ENCODE measurements at regions not wholly inside any gene's neighbourhood (a gene's known extent, or its start where the extent isn't known, plus 50 kb on each side); places are given as distances from the start of the nearest gene placed in this dataset.
"Not testable (repeated sequence)": the region's sequence is repeated elsewhere in the genome, so short reads cannot be mapped to it uniquely, and the experiment has no call there.

- peak; percentile 19 for TF ChIP-seq CTCF (IDR thresholded peaks at IDR 0.05; ENCODE audit: low read depth, low read length, missing control alignments)
- no peaks in the 10 kb centered on the region for H3K36me3 ChIP-seq (replicated peaks)
- H3K4me3 ChIP-seq (ENCODE audit: low read depth, low read length), result no peak overlapping the region
- in situ Hi-C loops (cut with HindIII; ENCODE audit: low pct_ligation_motif_present, low sequenced_read_pairs), result no loop called here
- DNase-seq, result no peak
- no peaks in the 10 kb centered on the region for H3K27me3 ChIP-seq (replicated peaks)
- no peak overlapping the region for H3K27ac ChIP-seq
These were observed 348.0 kb upstream of the CDH18 start for GRCh38 chr5:20335978-20336377.

- Histone ChIP-seq H3K27ac (no peak overlapping the region), H3K27me3 (replicated peaks) (no peaks in the 10 kb centered on the region), H3K36me3 (replicated peaks) (no peaks in the 10 kb centered on the region), H3K4me3 (ENCODE audit: low read depth, low read length) (no peak overlapping the region)
- no peak for DNase-seq
- in situ Hi-C loops (cut with HindIII; ENCODE audit: low pct_ligation_motif_present, low sequenced_read_pairs), result no loop called here
- TF ChIP-seq CTCF (IDR thresholded peaks at IDR 0.05; ENCODE audit: low read depth, low read length, missing control alignments), result no peak
These were observed 343.8 kb upstream of the CDH18 start for GRCh38 chr5:20331826-20332225.

GRCh38 chr5:20323323-20323722, 335.3 kb upstream of the CDH18 start:
- H3K27ac ChIP-seq, result no peak overlapping the region
- no peak for TF ChIP-seq CTCF (IDR thresholded peaks at IDR 0.05; ENCODE audit: low read depth, low read length, missing control alignments)
- no peaks in the 10 kb centered on the region for H3K36me3 ChIP-seq (replicated peaks)
- no peak overlapping the region for H3K4me3 ChIP-seq (ENCODE audit: low read depth, low read length)
- in situ Hi-C loops (cut with HindIII; ENCODE audit: low pct_ligation_motif_present, low sequenced_read_pairs), result no loop called here
- no peaks in the 10 kb centered on the region for H3K27me3 ChIP-seq (replicated peaks)
- no peak for DNase-seq

- Histone ChIP-seq H3K36me3 (replicated peaks) (no peaks in the 10 kb centered on the region), H3K27ac (no peak overlapping the region), H3K27me3 (replicated peaks) (no peaks in the 10 kb centered on the region), H3K4me3 (ENCODE audit: low read depth, low read length) (no peak overlapping the region)
- no peak for TF ChIP-seq CTCF (IDR thresholded peaks at IDR 0.05; ENCODE audit: low read depth, low read length, missing control alignments)
- in situ Hi-C loops (cut with HindIII; ENCODE audit: low pct_ligation_motif_present, low sequenced_read_pairs), result no loop called here
- no peak for DNase-seq
These were observed 319.4 kb upstream of the CDH18 start for GRCh38 chr5:20307391-20307790.

- Histone ChIP-seq H3K27me3 (replicated peaks) (no peaks in the 10 kb centered on the region), H3K4me3 (ENCODE audit: low read depth, low read length) (no peak overlapping the region), H3K27ac (no peak overlapping the region), H3K36me3 (replicated peaks) (no peaks in the 10 kb centered on the region)
- no peak for TF ChIP-seq CTCF (IDR thresholded peaks at IDR 0.05; ENCODE audit: low read depth, low read length, missing control alignments)
- no peak for DNase-seq
- in situ Hi-C loops (cut with HindIII; ENCODE audit: low pct_ligation_motif_present, low sequenced_read_pairs), result no loop called here
These were observed 317.5 kb upstream of the CDH18 start for GRCh38 chr5:20305463-20305862.

- H3K27ac ChIP-seq; H3K36me3 ChIP-seq (replicated peaks); in situ Hi-C loops (cut with HindIII; ENCODE audit: low pct_ligation_motif_present, low sequenced_read_pairs); H3K27me3 ChIP-seq (replicated peaks); DNase-seq; H3K4me3 ChIP-seq (ENCODE audit: low read depth, low read length): not testable (repeated sequence)
These were observed 316.6 kb upstream of the CDH18 start for GRCh38 chr5:20304570-20304969.
